Uterus (tissue), 3 donors: ENCODE measurements at regions not wholly inside any gene's neighbourhood (a gene's known extent, or its start where the extent isn't known, plus 50 kb on each side); places are given as distances from the start of the nearest gene placed in this dataset.

Source experiments
- DNase-seq, 2 donors: peaks; one replicate each; pipeline ENCODE4 v3.0.0-alpha.2; 2019 to 2020
- H3K27ac ChIP-seq, 2 donors: fragments of 200-600 bp; sonication (generic); 1 replicate in 1 of 2; 2 replicates in 1 of 2; pipeline ENCODE4 v1.5.1; 2016 to 2018
- H3K27me3 ChIP-seq, 2 donors: fragments of 200-600 bp; sonication (generic); one replicate each; pipeline ENCODE4 v1.5.1; 2018 to 2019; ENCODE audit warnings: control low read depth in 1 of 2
- H3K36me3 ChIP-seq, 2 donors: fragments of 200-600 bp; sonication (generic); one replicate each; pipeline ENCODE4 v1.5.1; 2019; ENCODE audit warnings: control low read depth in 1 of 2
- H3K4me1 ChIP-seq, 2 donors: fragments of 200-600 bp; sonication (generic); one replicate each; pipeline ENCODE4 v1.5.1; 2018 to 2019; ENCODE audit warnings: control low read depth in 1 of 2
- H3K4me3 ChIP-seq, 2 donors: fragments of 200-600 bp; sonication (generic); 1 replicate in 1 of 2; 2 replicates in 1 of 2; pipeline ENCODE4 v1.5.1; 2018 to 2019; ENCODE audit warnings: mild to moderate bottlenecking in 1 of 2
- H3K9me3 ChIP-seq, 2 donors: fragments of 200-600 bp; sonication (generic); one replicate each; pipeline ENCODE4 v1.5.1; 2019; ENCODE audit warnings: control low read depth in 1 of 2
- POLR2A ChIP-seq, 2 donors: fragments of 450-650 bp; IDR thresholded peaks; one replicate each; pipeline ENCODE4 v1.6.1; 2016; ENCODE audit warnings: antibody characterized with exemption in 2 of 2, mild to moderate bottlenecking in 1 of 2, moderate library complexity in 1 of 2
- intact Hi-C: fragments of 100-400 bp; cut with DNase I; formaldehyde crosslinking; loops from one replicate; pipeline ENCODE4 v1.15.1; 2023; ENCODE audit warnings: low total_unique reads
- TF ChIP-seq, protein P1 (sequence below), 4 experiments: fragments of 200-600 bp in 2 of 4; fragments of 450-650 bp in 2 of 4; sonication (generic) in 2 of 4; IDR thresholded peaks; one replicate each; pipeline ENCODE4 v1.5.1; 2016 to 2019; ENCODE audit warnings: antibody characterized with exemption in 4 of 4, mild to moderate bottlenecking in 2 of 4, moderate library complexity in 1 of 4
- donor health status: DM: yes; HTN: yes; CAD: no.

DNA sequence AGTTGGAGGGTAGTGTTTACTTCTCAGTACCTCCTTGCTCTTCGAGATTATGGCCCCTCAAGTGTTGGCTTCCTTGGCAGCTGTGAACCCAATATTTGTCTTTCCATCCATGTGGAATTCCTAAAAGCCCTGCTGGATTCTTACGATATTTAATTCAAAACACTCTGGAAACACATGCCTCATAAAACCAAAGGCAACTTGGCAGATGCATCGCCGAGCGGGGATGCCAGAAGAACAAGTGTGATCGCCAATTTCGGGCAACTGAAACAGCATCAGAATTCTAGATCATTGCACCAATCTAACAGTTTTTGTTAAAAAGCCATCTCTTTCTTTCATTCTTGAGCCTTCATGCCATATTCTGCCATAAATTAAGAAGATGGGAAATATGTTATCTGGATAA, 934.4 kb downstream of the AACS start:
- Histone ChIP-seq H3K4me1 (no peaks in the 10 kb centered on the region), H3K9me3 (peaks cover 0 to 7% of the 10 kb centered on the region in 2 donors), H3K27ac (no peak overlapping the region), H3K36me3 (no peaks in the 10 kb centered on the region), H3K27me3 (no peaks in the 10 kb centered on the region), H3K4me3 (no peak overlapping the region)
- DNase-seq, result no peak
- intact Hi-C loops, result no loop called here
- TF ChIP-seq POLR2A (IDR thresholded peaks at IDR 0.05), result no peak
- TF ChIP-seq, protein P1, sequence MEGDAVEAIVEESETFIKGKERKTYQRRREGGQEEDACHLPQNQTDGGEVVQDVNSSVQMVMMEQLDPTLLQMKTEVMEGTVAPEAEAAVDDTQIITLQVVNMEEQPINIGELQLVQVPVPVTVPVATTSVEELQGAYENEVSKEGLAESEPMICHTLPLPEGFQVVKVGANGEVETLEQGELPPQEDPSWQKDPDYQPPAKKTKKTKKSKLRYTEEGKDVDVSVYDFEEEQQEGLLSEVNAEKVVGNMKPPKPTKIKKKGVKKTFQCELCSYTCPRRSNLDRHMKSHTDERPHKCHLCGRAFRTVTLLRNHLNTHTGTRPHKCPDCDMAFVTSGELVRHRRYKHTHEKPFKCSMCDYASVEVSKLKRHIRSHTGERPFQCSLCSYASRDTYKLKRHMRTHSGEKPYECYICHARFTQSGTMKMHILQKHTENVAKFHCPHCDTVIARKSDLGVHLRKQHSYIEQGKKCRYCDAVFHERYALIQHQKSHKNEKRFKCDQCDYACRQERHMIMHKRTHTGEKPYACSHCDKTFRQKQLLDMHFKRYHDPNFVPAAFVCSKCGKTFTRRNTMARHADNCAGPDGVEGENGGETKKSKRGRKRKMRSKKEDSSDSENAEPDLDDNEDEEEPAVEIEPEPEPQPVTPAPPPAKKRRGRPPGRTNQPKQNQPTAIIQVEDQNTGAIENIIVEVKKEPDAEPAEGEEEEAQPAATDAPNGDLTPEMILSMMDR (IDR thresholded peaks at IDR 0.05), result no peak

DNA sequence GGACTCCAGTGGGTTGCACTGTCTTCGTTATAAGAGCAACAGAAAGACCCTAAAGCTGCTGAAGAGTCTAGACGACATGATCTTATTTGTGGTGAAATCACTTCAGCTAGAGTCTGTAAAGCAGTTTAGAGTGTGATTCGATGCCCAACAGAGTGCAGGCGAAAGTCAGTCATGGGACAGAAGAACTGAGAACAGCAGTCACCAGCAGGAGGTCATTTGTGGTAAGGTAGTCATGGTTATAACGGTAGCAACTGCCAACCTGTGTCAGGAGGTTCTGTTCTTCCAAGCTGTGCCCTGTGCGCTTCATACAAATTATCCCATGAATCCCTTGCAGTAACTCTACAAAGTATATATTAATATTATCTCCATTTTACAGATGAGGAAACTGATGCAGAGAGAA, 954.1 kb downstream of the AACS start:
- TF ChIP-seq, protein P1 (IDR thresholded peaks at IDR 0.05), result no peak
- no peak for TF ChIP-seq POLR2A (IDR thresholded peaks at IDR 0.05)
- no peaks in the 10 kb centered on the region for H3K4me1 ChIP-seq
- H3K27ac ChIP-seq, result no peak overlapping the region
- DNase-seq, result no peak
- H3K27me3 ChIP-seq, result no peaks in the 10 kb centered on the region
- no peak overlapping the region for H3K4me3 ChIP-seq
- intact Hi-C loops, result no loop called here
- no peaks in the 10 kb centered on the region for H3K36me3 ChIP-seq
- H3K9me3 ChIP-seq, result no peaks in the 10 kb centered on the region

DNA sequence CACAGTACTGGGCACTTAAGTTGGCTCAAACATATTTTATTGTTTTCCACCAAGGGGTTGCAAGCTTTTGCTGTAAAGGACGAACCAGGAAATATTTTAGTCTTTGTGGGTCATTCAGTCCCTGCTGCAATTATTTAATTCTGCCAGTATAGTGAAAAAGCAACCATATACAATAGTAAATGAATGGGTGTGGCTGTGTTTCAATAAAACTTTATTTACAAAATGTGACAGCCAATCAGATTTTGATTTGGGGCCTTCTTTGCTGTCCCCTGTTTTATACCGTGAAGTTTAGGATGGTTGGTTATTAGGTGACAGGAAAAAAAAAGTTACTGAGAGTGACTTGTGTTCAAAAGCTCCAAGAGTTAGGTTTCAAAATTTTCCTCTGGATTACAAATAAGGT, 956.4 kb downstream of the AACS start:
- no peak for TF ChIP-seq POLR2A (IDR thresholded peaks at IDR 0.05)
- TF ChIP-seq, protein P1 (IDR thresholded peaks at IDR 0.05), result no peak
- intact Hi-C loops, result no loop called here
- H3K9me3 ChIP-seq, result no peaks in the 10 kb centered on the region
- no peak overlapping the region for H3K27ac ChIP-seq
- H3K4me1 ChIP-seq, result no peaks in the 10 kb centered on the region
- no peak for DNase-seq
- no peak overlapping the region for H3K4me3 ChIP-seq
- H3K27me3 ChIP-seq, result no peaks in the 10 kb centered on the region
- no peaks in the 10 kb centered on the region for H3K36me3 ChIP-seq

DNA sequence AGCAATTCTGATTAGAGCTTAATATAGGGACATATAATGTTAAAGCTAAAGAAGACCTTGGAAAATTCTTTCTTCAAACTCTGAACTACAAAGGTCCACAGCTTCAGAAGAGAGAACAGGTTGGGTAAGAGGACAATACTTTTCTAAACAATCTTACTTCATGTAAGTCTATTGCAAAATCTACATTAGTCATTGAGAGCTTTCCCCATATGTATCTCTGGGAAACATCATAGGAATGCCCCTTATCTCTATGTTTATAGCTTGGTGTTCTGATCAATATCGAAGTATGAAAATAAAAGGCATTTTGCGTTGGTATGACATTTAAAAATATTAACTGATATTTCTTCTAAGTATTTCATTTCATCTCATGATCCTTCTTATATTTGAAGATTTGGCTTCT, 962.6 kb downstream of the AACS start:
- intact Hi-C loops, result no loop called here

DNA sequence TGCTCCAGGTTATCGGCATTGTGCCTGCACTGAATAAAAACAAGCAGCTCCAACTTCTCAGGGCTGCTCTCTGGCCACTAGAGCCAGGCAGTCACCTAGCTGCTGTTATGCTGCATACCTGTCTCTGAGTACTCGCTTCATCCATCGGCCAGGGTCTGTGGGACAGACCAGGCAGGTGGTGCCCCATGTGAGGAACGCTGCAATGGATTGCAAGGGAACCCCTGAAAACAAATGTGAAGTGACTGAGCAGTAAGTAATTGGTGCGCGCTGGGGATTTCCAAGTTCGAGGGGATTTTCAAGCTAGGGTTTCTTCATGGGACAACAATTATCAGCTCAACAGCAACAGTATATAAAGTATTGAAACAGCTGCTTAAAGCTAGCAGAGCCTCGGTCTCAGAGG, 965.3 kb downstream of the AACS start:
- no peaks in the 10 kb centered on the region for H3K4me1 ChIP-seq
- H3K27me3 ChIP-seq, result no peaks in the 10 kb centered on the region
- H3K27ac ChIP-seq, result no peak overlapping the region
- TF ChIP-seq, protein P1 (IDR thresholded peaks at IDR 0.05), result no peak
- no peak for TF ChIP-seq POLR2A (IDR thresholded peaks at IDR 0.05)
- no peak for DNase-seq
- intact Hi-C loops, result no loop called here
- no peak overlapping the region for H3K4me3 ChIP-seq
- H3K9me3 ChIP-seq, result no peaks in the 10 kb centered on the region
- no peaks in the 10 kb centered on the region for H3K36me3 ChIP-seq

More for the DNA sequence above, 962.6 kb downstream of the AACS start:
- Histone ChIP-seq H3K4me3 (no peak overlapping the region), H3K4me1 (no peaks in the 10 kb centered on the region), H3K27ac (no peak overlapping the region), H3K9me3 (no peaks in the 10 kb centered on the region), H3K36me3 (no peaks in the 10 kb centered on the region), H3K27me3 (no peaks in the 10 kb centered on the region)
- no peak for DNase-seq
- TF ChIP-seq, protein P1 (IDR thresholded peaks at IDR 0.05), result no peak
